ENCODE measurements at regions not wholly inside any gene's neighbourhood (a gene's known extent, or its start where the extent isn't known, plus 50 kb on each side); places are given as distances from the start of the nearest gene placed in this dataset.

DNA sequence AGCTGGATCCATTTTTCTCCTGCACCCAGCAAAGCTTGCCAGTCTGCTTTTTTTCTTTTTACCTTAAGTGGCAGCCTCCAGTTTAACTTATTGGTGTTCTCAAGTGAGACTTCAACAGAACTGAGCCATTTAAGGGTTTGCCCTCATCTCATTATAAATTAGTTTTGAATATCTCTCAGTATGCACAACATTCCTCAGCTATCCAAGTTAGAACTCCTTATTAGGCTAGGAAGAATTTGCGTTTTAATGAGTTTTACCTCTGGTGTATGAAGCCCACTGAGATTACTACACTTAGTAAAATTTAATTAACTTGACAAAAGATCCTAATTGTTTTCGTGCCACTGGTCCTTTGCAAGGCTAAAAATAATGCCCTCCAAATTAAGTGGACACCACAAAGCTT is 232.4 kb downstream of the CDH11 start:
- TF ChIP-seq POLR2AphosphoS5 (IDR thresholded peaks at IDR 0.05; ENCODE audit: borderline replicate concordance, low read depth, low read length) (no peak), EZH2 (IDR thresholded peaks at IDR 0.05) (no peak), FOXP2 (optimal IDR thresholded peaks at IDR 0.05; ENCODE audit: control extremely low read depth, extremely low read length, insufficient read depth) (no peak)

Data from SK-N-MC (cell line).